ENCODE measurements at regions not wholly inside any gene's neighbourhood (a gene's known extent, or its start where the extent isn't known, plus 50 kb on each side); places are given as distances from the start of the nearest gene placed in this dataset.
"Not testable (repeated sequence)": the region's sequence is repeated elsewhere in the genome, so short reads cannot be mapped to it uniquely, and the experiment has no call there.

DNA sequence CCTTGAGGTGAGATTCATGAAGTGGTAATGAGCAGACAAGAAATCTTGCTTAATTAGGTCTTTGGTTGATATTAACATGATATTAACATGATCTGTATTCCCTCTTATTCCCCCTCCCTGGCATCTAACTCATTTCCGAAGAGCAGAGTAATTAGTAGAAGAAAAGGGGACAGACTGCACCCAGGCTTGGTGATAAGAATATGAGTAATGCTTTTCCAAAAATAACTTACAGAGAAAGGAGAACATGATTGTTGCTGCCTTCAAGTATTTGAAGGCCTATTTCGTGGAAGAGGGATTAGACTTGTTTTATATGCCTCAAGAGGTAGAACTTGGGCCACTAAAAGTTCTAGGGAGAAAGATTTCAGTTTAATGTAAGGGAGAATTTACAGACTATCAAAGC is 130.6 kb upstream of the ATP5MC3 start:
- DNase-seq = no peak

- no peak for DNase-seq
Observed at GRCh38 chr2:175310813-175311504, 129.4 kb upstream of the ATP5MC3 start.

GRCh38 chr2:175309799-175310198 is 128.3 kb upstream of the ATP5MC3 start:
- DNase-seq = peak; percentile 47

GRCh38 chr2:175308005-175308404 is 126.5 kb upstream of the ATP5MC3 start:
- DNase-seq = no peak

- no peak for DNase-seq
Observed at GRCh38 chr2:175304541-175304940, 123.0 kb upstream of the ATP5MC3 start.

GRCh38 chr2:175293776-175294175 is 112.3 kb upstream of the ATP5MC3 start:
- no peak for DNase-seq

DNA sequence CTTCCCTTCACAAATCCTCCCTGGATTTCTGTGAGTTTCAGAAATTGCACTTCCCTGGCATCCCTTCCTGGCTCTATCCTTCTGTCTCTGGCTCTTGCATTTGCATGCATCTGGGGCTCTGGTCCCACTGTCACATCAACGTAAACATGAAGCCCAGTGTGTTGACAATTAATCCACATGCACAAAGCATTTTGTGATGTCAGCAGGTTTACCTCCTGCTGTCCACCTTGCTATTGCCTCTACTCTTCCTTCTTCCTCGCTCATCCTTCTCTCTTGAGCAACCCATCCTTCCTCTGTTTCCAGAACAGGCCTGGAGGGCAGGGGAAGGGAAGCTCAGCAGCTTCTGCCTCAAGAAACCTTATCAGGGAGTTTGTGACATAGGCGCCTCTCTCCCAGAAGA is 111.7 kb upstream of the ATP5MC3 start:
- no peak for DNase-seq

DNA sequence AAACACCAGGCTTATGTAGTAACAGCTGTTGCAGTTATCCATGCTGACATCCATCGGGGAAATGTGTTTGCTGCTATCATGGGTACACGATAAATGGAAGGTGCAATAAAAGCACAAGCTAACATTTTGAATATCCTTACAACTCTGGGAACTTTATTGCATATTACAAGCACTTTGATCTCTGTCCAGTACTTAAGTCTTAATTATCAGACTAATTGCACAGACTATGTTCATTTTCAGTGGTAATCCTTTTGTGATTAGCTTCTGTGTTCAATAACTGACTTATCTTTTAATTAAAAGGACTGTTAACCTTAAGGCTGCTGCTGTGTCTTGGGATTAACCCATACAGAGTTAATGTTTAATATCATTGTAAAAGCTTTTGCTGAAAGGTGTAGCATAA is 101.4 kb upstream of the ATP5MC3 start:
- DNase-seq = no peak

DNA sequence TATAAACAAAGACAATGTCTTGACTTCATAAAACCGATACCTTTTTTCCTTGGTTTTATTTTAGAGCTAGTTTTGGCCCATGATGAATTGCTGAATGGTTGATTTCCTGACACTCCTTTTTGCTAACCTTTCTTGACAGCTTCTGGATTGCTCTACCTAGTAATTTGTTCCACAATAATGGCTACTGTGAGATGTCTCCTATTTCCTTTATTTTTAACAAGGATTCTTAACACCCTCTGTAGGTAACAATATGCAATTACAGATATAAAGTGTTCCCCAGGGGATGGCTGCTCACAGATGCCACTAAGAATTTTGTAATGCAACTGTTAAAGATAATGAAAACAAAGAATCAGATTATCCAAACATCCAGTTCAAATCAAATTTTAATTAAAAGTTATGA is 100.8 kb upstream of the ATP5MC3 start:
- DNase-seq = peak; percentile 92

- DNase-seq = no peak
Observed at GRCh38 chr2:175277772-175278171, 96.3 kb upstream of the ATP5MC3 start.

GRCh38 chr2:175275539-175275938 is 94.0 kb upstream of the ATP5MC3 start:
- DNase-seq = peak; percentile 80

DNA sequence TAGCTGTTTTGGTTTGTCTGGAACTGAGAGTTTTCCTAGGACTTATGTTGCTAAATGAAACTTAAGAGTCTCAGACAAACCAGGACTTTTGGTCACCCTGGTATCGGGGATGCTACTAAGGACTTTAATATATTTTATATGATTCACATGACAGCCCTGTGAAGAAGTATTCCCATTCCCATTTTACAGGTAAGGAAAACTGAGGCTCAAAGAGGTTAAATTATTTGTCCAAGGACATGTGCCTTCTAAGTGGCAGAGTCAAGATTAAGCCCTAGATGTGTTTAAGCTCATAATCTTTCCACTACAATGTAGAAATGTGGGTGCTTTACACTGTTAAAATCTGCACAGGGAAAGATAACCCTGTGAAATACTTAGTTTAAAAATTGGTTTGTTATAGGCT is 77.7 kb upstream of the ATP5MC3 start:
- no peak for DNase-seq

GRCh38 chr2:175256806-175257585 is 75.5 kb upstream of the ATP5MC3 start:
- DNase-seq = no peak

DNA sequence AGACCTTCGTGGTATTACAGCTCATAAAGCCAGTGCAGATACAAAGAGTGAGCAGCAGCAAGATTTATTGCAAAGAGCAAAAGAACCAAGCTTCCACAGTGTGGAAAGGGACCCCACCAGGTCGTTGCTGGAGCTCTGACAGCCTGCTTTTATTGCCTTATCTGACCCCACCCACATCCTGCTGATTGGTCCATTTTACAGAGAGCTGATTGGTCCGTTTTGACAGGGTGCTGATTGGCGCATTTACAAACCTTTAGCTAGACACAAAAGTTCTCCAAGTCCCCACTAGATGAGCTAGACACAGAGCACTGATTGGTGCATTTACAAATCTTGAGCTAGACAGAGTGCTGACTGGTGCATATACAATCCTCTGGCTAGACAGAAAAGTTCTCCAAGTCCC is 74.9 kb upstream of the ATP5MC3 start:
- not testable (repeated sequence) for DNase-seq

DNA sequence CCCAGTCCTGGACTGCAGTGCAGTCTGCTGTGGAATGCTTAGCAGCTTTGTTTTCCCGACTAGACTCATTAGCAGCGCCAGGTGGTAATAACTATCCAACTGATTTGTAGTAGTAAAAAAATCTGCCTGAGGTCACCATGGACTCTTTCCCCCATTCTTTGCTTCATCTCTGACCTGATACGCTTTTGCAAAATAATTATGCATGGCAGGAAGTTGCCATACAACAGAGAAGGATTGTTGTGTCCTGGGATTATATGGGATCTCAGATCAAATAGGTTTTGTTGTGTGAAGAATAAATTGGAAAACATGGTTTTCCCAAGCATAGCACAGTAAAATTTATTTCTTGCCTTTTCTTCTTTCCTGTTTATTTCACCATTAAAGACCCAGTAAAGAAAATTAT is 72.4 kb upstream of the ATP5MC3 start:
- DNase-seq = no peak

DNA sequence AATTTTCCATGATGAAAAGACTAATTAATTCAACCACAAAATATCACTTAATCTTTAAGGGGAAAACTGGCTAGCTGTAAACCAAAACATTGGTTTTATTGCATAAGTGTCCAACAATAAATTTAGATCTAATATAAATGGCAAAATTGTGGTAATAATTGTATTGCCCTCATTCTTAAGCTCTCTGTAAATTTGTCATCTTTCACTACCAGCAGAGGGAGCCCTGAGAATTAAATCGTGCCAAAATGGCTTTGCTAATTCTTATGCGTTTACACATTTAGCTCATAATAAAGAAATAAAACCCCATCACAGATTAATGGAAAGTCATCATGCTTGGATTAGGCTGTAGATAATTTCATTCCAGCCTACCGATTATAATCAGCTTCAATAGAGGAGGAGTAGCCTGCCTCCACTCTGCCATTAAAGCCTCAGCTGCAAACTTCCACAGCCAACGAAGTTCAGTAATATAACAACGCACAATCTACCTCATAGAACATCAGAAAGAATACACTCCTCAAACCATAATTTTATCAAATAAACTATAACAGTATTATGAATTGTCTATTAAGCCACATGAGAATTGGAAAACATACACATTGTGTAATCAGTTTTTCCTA is 70.0 kb upstream of the ATP5MC3 start:
- peak; percentile 94 for DNase-seq

GRCh38 chr2:175247159-175247558 is 65.6 kb upstream of the ATP5MC3 start:
- no peak for DNase-seq

- no peak for DNase-seq
Observed at GRCh38 chr2:175244697-175245096, 63.2 kb upstream of the ATP5MC3 start.

DNA sequence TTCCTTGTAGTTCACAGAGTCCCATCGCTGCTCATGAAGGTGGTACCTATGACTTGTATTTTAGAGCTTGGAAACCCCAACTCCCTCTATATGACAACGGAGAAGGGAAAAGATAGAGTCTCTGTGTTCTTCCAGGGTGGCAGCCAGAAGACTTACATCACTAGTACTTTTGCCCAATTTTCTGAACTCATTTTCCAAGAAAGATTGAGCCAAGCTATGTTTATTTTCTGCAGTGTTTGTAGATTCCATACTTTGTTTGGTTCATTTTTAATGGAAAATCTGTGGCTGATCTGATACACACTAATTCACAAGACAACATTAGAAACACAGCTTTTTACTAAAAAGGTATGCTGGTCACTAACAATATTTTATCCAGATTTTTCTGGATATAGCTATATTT is 60.2 kb upstream of the ATP5MC3 start:
- no peak for DNase-seq

DNA sequence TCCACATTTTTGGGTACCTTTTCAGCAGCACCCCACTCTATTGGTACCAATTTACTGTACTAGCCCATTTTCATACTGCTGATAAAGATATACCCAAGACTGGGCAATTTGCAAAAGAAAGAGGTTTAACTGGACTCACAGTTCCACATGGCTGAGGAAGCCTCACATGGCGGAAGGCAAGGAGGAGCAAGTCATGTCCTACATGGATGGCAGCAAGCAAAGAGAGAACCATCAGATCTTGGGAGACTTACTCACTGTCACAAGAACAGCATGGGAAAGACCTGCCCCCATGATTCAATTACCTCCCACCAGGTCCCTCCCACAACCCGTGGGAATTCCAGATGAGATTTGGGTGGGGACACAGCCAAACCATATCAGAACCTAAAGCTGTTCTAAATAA is 58.5 kb upstream of the ATP5MC3 start:
- DNase-seq = not testable (repeated sequence)

DNA sequence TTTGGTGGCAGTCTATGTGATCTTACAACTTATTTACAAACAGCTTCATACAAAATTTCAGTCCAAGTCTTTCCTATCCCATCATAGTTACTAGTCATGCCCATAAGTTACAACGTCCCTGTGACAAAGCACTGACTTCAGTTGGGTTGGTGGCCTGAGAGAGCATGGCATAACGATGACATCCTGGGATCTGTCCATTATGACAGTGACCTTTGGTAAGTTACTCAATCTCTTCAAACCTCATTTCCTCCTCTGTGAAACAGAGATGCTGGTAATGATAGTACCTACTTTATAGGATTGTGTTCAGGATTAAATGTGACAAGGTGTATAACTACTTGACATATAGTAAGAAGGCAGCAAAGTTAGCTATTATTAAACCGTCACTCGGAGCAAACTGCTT is 55.4 kb upstream of the ATP5MC3 start:
- DNase-seq = no peak

DNA sequence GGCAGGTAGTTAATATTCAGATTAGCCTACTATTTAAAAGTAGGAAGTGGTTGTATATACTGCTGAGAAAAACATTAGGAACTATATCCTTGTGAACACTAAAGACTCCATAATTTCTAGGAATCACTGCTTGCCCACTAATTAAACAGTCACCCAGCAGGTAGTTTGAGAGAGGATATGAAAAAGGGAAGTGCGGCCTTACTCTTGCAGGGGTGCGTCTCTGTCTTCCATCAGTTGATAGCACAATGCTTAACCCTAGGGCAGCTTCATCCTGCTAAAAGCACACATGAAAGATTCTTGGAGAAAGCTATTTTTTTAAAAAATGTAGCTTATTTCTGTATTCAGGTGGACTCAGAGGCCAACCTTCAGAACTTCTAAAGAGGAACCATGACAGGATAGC is 53.1 kb upstream of the ATP5MC3 start:
- DNase-seq = no peak

DNA sequence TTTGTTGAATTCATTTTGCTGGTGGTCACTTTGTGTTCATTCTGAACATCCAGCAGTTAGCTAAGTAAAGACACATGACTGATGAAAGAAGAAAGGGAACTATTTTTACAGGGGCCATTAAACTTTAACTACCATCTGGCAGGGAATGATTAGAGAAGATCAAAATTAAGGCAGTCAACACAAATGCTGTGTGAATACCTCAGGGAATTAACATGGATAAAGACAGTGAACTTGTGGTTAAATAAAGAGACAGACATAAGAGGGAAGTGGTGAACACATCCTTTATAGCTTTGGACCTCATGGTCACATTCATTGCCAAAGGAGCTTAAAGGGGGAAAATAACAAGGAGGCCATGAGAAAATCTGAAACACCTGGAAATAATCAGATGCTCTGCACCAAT is 52.6 kb upstream of the ATP5MC3 start:
- peak; percentile 32 for DNase-seq

DNA sequence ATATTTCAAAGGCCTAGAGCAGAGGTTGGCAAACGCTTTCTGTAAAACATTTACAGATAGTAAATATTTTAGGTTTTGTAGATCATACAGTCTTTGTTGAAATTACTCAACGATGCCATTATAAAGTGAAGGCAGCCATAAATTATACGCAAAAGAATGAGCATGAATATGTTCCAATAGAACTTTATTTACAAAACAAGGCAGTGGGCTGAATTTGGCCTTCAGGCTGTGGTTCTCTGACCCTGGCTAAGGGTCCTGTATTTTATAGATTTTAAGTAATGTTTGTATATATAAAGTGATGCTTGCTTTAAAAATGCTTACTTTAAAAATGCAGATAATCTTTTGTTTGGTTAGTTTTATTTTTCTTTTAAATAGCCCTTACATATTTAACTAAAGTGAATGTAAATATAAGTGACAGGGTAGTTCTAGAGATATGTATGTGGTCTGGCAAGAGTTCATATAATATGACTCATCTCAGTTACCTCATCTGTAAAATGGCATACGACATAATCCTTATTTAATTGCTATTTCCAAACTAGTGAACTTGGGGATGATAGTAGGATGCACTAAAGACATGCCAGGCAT is 51.7 kb upstream of the ATP5MC3 start:
- no peak for DNase-seq

Data from NCI-H510A treated with DMSO at 0.1 percent for 48 hours (cell line).